ENCODE measurements at regions not wholly inside any gene's neighbourhood (a gene's known extent, or its start where the extent isn't known, plus 50 kb on each side); places are given as distances from the start of the nearest gene placed in this dataset.

DNA sequence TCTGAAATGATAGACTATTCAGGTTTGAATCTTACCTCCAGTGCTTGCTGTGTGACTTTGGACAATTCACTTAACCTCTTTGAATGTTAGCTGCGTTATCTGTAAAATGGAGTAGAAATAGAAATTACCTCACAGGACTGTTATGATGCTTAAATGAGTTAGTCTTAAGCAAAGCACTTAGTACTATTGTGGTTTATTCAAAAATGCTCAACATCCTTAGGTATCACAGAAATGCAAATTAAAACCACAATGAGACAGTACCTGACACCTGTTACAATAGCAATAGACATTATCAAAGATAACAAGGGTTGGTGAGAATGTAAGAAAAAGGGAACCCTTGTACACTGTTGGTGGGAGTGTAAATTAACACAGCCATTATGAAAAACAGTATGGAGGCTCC is 77.6 kb upstream of the FREM1 start:
- no peak for TF ChIP-seq KDM4A (IDR thresholded peaks at IDR 0.05; ENCODE audit: low read depth, low read length, severe bottlenecking)
- no peak for TF ChIP-seq TAF1 (IDR thresholded peaks at IDR 0.05; ENCODE audit: low read depth, low read length)
- no peak for TF ChIP-seq PHF8 (conservative IDR thresholded peaks at IDR 0.05; ENCODE audit: low read depth, low read length)
- TF ChIP-seq, protein P1, sequence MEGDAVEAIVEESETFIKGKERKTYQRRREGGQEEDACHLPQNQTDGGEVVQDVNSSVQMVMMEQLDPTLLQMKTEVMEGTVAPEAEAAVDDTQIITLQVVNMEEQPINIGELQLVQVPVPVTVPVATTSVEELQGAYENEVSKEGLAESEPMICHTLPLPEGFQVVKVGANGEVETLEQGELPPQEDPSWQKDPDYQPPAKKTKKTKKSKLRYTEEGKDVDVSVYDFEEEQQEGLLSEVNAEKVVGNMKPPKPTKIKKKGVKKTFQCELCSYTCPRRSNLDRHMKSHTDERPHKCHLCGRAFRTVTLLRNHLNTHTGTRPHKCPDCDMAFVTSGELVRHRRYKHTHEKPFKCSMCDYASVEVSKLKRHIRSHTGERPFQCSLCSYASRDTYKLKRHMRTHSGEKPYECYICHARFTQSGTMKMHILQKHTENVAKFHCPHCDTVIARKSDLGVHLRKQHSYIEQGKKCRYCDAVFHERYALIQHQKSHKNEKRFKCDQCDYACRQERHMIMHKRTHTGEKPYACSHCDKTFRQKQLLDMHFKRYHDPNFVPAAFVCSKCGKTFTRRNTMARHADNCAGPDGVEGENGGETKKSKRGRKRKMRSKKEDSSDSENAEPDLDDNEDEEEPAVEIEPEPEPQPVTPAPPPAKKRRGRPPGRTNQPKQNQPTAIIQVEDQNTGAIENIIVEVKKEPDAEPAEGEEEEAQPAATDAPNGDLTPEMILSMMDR (IDR thresholded peaks at IDR 0.05; ENCODE audit: control extremely low read depth in 1 of 3, insufficient read depth in 1 of 3, low read depth in 1 of 3, low read length in 3 of 3) = no peak
- no peak for TF ChIP-seq CBX5 (IDR thresholded peaks at IDR 0.05; ENCODE audit: low read depth, low read length)
- no peak for TF ChIP-seq EGR1 (IDR thresholded peaks at IDR 0.05; ENCODE audit: borderline replicate concordance, low read depth, low read length)
- TF ChIP-seq, protein P2, sequence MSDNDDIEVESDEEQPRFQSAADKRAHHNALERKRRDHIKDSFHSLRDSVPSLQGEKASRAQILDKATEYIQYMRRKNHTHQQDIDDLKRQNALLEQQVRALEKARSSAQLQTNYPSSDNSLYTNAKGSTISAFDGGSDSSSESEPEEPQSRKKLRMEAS (IDR thresholded peaks at IDR 0.05) = no peak
- no peak for TF ChIP-seq MAFK (IDR thresholded peaks at IDR 0.05; ENCODE audit: low read depth, low read length)
- TF ChIP-seq POLR2AphosphoS5 (IDR thresholded peaks at IDR 0.05; ENCODE audit: low read depth, low read length) = no peak
- TF ChIP-seq FOSL1 (IDR thresholded peaks at IDR 0.05; ENCODE audit: insufficient read depth, low read depth, low read length) = no peak
- TF ChIP-seq EP300 (IDR thresholded peaks at IDR 0.05; ENCODE audit: borderline replicate concordance in 1 of 2, low read depth in 2 of 2, low read length in 2 of 2) = no peak
- TF ChIP-seq CTBP2 (IDR thresholded peaks at IDR 0.05; ENCODE audit: borderline replicate concordance, insufficient read depth, insufficient read length, low read length) = no peak
